Endothelial cell of umbilical vein (primary cell): ENCODE measurements at regions not wholly inside any gene's neighbourhood (a gene's known extent, or its start where the extent isn't known, plus 50 kb on each side); places are given as distances from the start of the nearest gene placed in this dataset.

Experiments used
- BruUV-seq: library from RNA; stranded (reverse); fragments of 400-500 nt; replicated peaks from 2 replicates; lab custom pipeline; 2021; lab: Mats Ljungman, UMichigan
- CTCF ChIA-PET: fragments of 300-600, 350-600 bp; sonication (Branson Sonifier 250); formaldehyde crosslinking; loops from one replicate; lab custom pipeline; 2021; ENCODE audit warnings: antibody characterized with exemption, inconsistent platforms; lab: Charles Lee
- POLR2A ChIA-PET: fragments of 300-600, 350-600 bp; sonication (Branson Sonifier 250); formaldehyde crosslinking; loops from one replicate; lab custom pipeline; 2021; ENCODE audit warnings: antibody characterized with exemption, inconsistent platforms; lab: Charles Lee
- DNase-seq: peaks from one replicate; pipeline ENCODE4 v3.0.0-alpha.2; 2011; ENCODE audit warnings: low read depth, low spot score
- FAIRE-seq: peaks from 2 replicates; lab custom pipeline; 2011; peaks lifted over from hg19 to GRCh38; lab: Jason Lieb, UNC
- H2AFZ ChIP-seq: 2 replicates; pipeline ENCODE4 v1.6.0; 2012; ENCODE audit warnings: low read depth, low read length, control low read depth, inconsistent platforms
- H3K27ac ChIP-seq: 2 replicates; pipeline ENCODE4 v1.5.1; 2011; ENCODE audit warnings: low read depth, mild to moderate bottlenecking, control low read depth, low read length, moderate library complexity; ENCODE audit not compliant: insufficient read depth
- H3K27me3 ChIP-seq, 2 experiments: 2 replicates each; pipeline versions ENCODE4 v1.6.0 to v1.6.1; 2011; ENCODE audit warnings: low read length in 2 of 2, mixed read lengths in 1 of 2; ENCODE audit not compliant: control insufficient read depth in 2 of 2, insufficient read depth in 2 of 2
- H3K36me3 ChIP-seq, 2 experiments: 2 replicates in 1 of 2; 3 replicates in 1 of 2; pipeline ENCODE4 v1.5.1; 2011; ENCODE audit warnings: low read length in 2 of 2, mild to moderate bottlenecking in 1 of 2, moderate library complexity in 1 of 2; ENCODE audit not compliant: control insufficient read depth in 2 of 2, insufficient read depth in 2 of 2; ENCODE audit errors: extremely low read depth in 1 of 2
- H3K4me1 ChIP-seq: 3 replicates; pipeline ENCODE4 v1.5.1; 2011; ENCODE audit warnings: mild to moderate bottlenecking, low read length; ENCODE audit not compliant: control insufficient read depth, insufficient read depth; ENCODE audit errors: extremely low read depth
- H3K4me2 ChIP-seq: 2 replicates; pipeline ENCODE4 v1.6.1; 2011; ENCODE audit warnings: low read length, control low read depth, mixed read lengths; ENCODE audit not compliant: insufficient read depth
- H3K4me3 ChIP-seq, 3 experiments: fragments of 200-600 bp in 1 of 3; sonication (generic), shearing (Covaris generic) in 1 of 3; replicated peaks in 1 of 3; 2 replicates each; pipeline ENCODE4 v1.5.1; 2011 to 2016; ENCODE audit warnings: control low read depth in 3 of 3, low read length in 3 of 3, mild to moderate bottlenecking in 2 of 3, inconsistent platforms in 1 of 3, low read depth in 1 of 3, moderate library complexity in 1 of 3; ENCODE audit not compliant: insufficient read depth in 1 of 3
- H3K79me2 ChIP-seq: 2 replicates; pipeline ENCODE4 v1.6.0; 2012; ENCODE audit warnings: low read length, inconsistent platforms; ENCODE audit not compliant: control insufficient read depth, insufficient read depth
- H3K9ac ChIP-seq: replicated peaks from 2 replicates; pipeline ENCODE3; 2011; ENCODE audit warnings: low read length, control low read depth; ENCODE audit not compliant: insufficient read depth; ENCODE audit errors: extremely low read depth
- H3K9me1 ChIP-seq: replicated peaks from 3 replicates; pipeline ENCODE4 v1.6.0; 2011; ENCODE audit warnings: mild to moderate bottlenecking, low read length; ENCODE audit not compliant: control insufficient read depth, insufficient read depth; ENCODE audit errors: extremely low read depth
- H3K9me3 ChIP-seq: replicated peaks from 2 replicates; pipeline ENCODE4 v1.5.1; 2012; ENCODE audit warnings: low read length, inconsistent platforms; ENCODE audit not compliant: control insufficient read depth, insufficient read depth
- H4K20me1 ChIP-seq: replicated peaks from 2 replicates; pipeline ENCODE3; 2011; ENCODE audit warnings: mild to moderate bottlenecking, low read length; ENCODE audit not compliant: control insufficient read depth, insufficient read depth; ENCODE audit errors: extremely low read depth
- CTCF ChIP-seq, 2 donors: IDR thresholded peaks; 1 replicate in 1 of 2; 2 replicates in 1 of 2; pipeline ENCODE4 v1.5.1; 2011; ENCODE audit warnings: low read length in 2 of 2, mild to moderate bottlenecking in 2 of 2, moderate library complexity in 2 of 2, control low read depth in 1 of 2, inconsistent platforms in 1 of 2, low read depth in 1 of 2; ENCODE audit not compliant: insufficient read depth in 1 of 2; ENCODE audit errors: extremely low read depth in 1 of 2
- EZH2 ChIP-seq: IDR thresholded peaks from 2 replicates; pipeline ENCODE4 v1.6.1; 2012; ENCODE audit warnings: borderline replicate concordance, low read depth, mild to moderate bottlenecking, moderate library complexity, low read length, inconsistent platforms; ENCODE audit not compliant: severe bottlenecking
- FOS ChIP-seq: IDR thresholded peaks from 2 replicates; pipeline ENCODE4 v1.6.1; 2011; ENCODE audit warnings: mild to moderate bottlenecking, low read length, moderate library complexity, borderline replicate concordance; ENCODE audit not compliant: insufficient read depth
- GATA2 ChIP-seq: IDR thresholded peaks from 2 replicates; pipeline ENCODE4 v1.7.0; 2011; ENCODE audit warnings: low read depth, mild to moderate bottlenecking, moderate library complexity, mixed read lengths, low read length; ENCODE audit not compliant: insufficient read length, insufficient read depth
- JUN ChIP-seq: IDR thresholded peaks from 2 replicates; pipeline ENCODE4 v1.6.1; 2011; ENCODE audit warnings: borderline replicate concordance, low read depth; ENCODE audit not compliant: insufficient read length, insufficient read depth
- MAX ChIP-seq: IDR thresholded peaks from 2 replicates; pipeline ENCODE4 v1.6.1; 2011; ENCODE audit not compliant: insufficient read depth, insufficient read length
- MYC ChIP-seq: IDR thresholded peaks from one replicate; pipeline ENCODE4 v1.6.1; 2011; ENCODE audit warnings: mild to moderate bottlenecking, low read depth, low read length
- POLR2A ChIP-seq: IDR thresholded peaks from 2 replicates; pipeline ENCODE4 v1.6.1; 2012; ENCODE audit warnings: low read depth, mild to moderate bottlenecking, control low read depth, low read length
- POLR2AphosphoS5 ChIP-seq: IDR thresholded peaks from 2 replicates; pipeline ENCODE4 v1.6.1; 2012; ENCODE audit warnings: low read depth, mild to moderate bottlenecking, control low read depth, low read length, moderate library complexity; ENCODE audit not compliant: insufficient read depth
- dilution Hi-C: fragments of 300-500 bp; cut with MboI; formaldehyde crosslinking; loops from one replicate; pipeline ENCODE4 v1.15.0; 2019; ENCODE audit warnings: low sequenced_read_pairs; ENCODE audit not compliant: extremely low pct_ligation_motif_present
- intact Hi-C: fragments of 100-400 bp; cut with micrococcal nuclease; formaldehyde crosslinking; loops from one replicate; pipeline ENCODE4 v1.10.0; 2022

GRCh38 chr2:241958818-241959545, 89.5 kb downstream of the RTP5 start:
- ChIA-PET CTCF (interaction anchor here (1.2 to 4.6 kb wide), 2 partner anchors 8 to 21 kb away, joined by 4 to 24 read pairs; no protein-coding TSS in a partner anchor), POLR2A (no interaction called here)

More at GRCh38 chr2:241958818-241959545, 89.5 kb downstream of the RTP5 start:
- Histone ChIP-seq H3K9me1 (no peaks in the 10 kb centered on the region), H3K4me1 (no peaks in the 10 kb centered on the region), H3K4me3 (no peak overlapping the region), H3K27me3 (peaks cover 0 to 2% of the 10 kb centered on the region in 2 experiments), H3K27ac (no peak overlapping the region), H2AFZ (no peak overlapping the region), H3K9ac (no peak overlapping the region), H3K4me2 (no peak overlapping the region), H3K9me3 (no peaks in the 10 kb centered on the region), H4K20me1 (no peaks in the 10 kb centered on the region), H3K79me2 (no peaks in the 10 kb centered on the region), H3K36me3 (no peaks in the 10 kb centered on the region)
- dilution Hi-C loops (no loop called here), intact Hi-C loops (no loop called here)
- FAIRE-seq (no peak), DNase-seq (no peak)
- BruUV-seq = no TSS peak
- TF ChIP-seq FOS (no peak), POLR2A (no peak), EZH2 (no peak), GATA2 (no peak), CTCF (IDR thresholded peaks at IDR 0.05; ENCODE audit: extremely low read depth in 1 of 2, insufficient read depth in 1 of 2, low read depth in 1 of 2, low read length in 2 of 2) (no peak), MYC (no peak), JUN (no peak), POLR2AphosphoS5 (no peak), MAX (no peak)
